Ishikawa (cell line): ENCODE measurements at regions not wholly inside any gene's neighbourhood (a gene's known extent, or its start where the extent isn't known, plus 50 kb on each side); places are given as distances from the start of the nearest gene placed in this dataset.

Source experiments
- CEBPB ChIP-seq: IDR thresholded peaks from 2 replicates; pipeline ENCODE4 v1.6.1; 2012
- CREB1 ChIP-seq: IDR thresholded peaks from 2 replicates; pipeline ENCODE4 v1.6.1; 2012; ENCODE audit warnings: low read depth
- EGR1 ChIP-seq: IDR thresholded peaks from 2 replicates; pipeline ENCODE4 v1.6.1; 2012
- EP300 ChIP-seq: IDR thresholded peaks from 2 replicates; pipeline ENCODE4 v1.6.1; 2012; ENCODE audit warnings: borderline replicate concordance
- FOXM1 ChIP-seq: IDR thresholded peaks from 2 replicates; pipeline ENCODE4 v1.6.1; 2012; ENCODE audit warnings: low read depth, borderline replicate concordance
- MAX ChIP-seq: IDR thresholded peaks from 2 replicates; pipeline ENCODE4 v1.6.1; 2012
- NFIC ChIP-seq: IDR thresholded peaks from 2 replicates; pipeline ENCODE4 v1.6.1; 2012
- RAD21 ChIP-seq: IDR thresholded peaks from 2 replicates; pipeline ENCODE4 v1.6.1; 2012; ENCODE audit warnings: low read depth
- TAF1 ChIP-seq: IDR thresholded peaks from 2 replicates; pipeline ENCODE4 v1.6.1; 2012; ENCODE audit warnings: low read depth, mild to moderate bottlenecking
- TCF12 ChIP-seq: IDR thresholded peaks from 2 replicates; pipeline ENCODE4 v1.6.1; 2012; ENCODE audit warnings: low read depth
- TEAD4 ChIP-seq: IDR thresholded peaks from 2 replicates; pipeline ENCODE4 v1.6.1; 2012
- USF1 ChIP-seq: IDR thresholded peaks from 2 replicates; pipeline ENCODE4 v1.6.1; 2012
- YY1 ChIP-seq: IDR thresholded peaks from 2 replicates; pipeline ENCODE4 v1.6.1; 2012; ENCODE audit warnings: low read depth
- ZBTB7A ChIP-seq: IDR thresholded peaks from 2 replicates; pipeline ENCODE4 v1.6.1; 2012; ENCODE audit warnings: low read depth
- TF ChIP-seq, protein P1 (sequence below): IDR thresholded peaks from 2 replicates; pipeline ENCODE4 v1.6.1; 2012; ENCODE audit warnings: low read depth, mild to moderate bottlenecking

DNA sequence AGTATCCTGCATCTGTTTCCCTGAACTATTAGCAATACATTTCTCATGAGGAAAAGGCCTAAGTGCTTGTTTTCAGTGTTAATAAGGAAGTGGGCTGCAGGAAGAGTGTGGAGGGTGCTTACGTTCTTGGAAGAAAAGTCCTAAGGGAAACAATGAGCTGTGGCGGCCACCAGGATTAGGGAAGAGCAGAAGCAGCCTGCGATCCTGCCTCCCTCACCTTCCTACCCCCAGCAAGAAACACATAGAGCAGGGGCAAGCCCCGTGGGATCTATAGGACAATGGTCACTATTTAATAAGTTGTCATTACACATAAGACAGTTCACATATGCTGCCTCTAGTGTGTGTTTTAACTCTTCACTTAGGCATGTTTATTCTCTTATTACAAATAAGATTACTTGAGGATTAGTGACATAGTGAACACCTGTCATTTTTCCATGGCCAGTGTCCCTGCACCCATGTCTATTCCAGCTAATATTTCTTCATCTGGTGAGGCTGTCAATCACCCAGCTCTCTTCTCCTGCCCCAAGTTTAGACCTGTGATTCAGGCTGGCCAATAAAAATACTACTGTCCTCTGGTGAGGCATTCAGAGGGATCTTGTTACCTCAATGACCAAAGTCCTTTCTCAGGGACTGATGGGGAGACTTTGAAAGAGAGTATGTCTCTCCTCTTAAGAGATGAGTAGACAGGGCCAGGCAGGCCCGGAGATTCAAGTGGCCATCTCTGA lies 510.9 kb upstream of the CELF4 start:
- no peak for TF ChIP-seq CEBPB
- TF ChIP-seq ZBTB7A: no peak
- TF ChIP-seq, protein P1, sequence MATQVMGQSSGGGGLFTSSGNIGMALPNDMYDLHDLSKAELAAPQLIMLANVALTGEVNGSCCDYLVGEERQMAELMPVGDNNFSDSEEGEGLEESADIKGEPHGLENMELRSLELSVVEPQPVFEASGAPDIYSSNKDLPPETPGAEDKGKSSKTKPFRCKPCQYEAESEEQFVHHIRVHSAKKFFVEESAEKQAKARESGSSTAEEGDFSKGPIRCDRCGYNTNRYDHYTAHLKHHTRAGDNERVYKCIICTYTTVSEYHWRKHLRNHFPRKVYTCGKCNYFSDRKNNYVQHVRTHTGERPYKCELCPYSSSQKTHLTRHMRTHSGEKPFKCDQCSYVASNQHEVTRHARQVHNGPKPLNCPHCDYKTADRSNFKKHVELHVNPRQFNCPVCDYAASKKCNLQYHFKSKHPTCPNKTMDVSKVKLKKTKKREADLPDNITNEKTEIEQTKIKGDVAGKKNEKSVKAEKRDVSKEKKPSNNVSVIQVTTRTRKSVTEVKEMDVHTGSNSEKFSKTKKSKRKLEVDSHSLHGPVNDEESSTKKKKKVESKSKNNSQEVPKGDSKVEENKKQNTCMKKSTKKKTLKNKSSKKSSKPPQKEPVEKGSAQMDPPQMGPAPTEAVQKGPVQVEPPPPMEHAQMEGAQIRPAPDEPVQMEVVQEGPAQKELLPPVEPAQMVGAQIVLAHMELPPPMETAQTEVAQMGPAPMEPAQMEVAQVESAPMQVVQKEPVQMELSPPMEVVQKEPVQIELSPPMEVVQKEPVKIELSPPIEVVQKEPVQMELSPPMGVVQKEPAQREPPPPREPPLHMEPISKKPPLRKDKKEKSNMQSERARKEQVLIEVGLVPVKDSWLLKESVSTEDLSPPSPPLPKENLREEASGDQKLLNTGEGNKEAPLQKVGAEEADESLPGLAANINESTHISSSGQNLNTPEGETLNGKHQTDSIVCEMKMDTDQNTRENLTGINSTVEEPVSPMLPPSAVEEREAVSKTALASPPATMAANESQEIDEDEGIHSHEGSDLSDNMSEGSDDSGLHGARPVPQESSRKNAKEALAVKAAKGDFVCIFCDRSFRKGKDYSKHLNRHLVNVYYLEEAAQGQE: no peak
- no peak for TF ChIP-seq MAX
- no peak for TF ChIP-seq TAF1
- no peak for TF ChIP-seq RAD21
- TF ChIP-seq FOXM1: no peak
- no peak for TF ChIP-seq YY1
- TF ChIP-seq EGR1: no peak

DNA sequence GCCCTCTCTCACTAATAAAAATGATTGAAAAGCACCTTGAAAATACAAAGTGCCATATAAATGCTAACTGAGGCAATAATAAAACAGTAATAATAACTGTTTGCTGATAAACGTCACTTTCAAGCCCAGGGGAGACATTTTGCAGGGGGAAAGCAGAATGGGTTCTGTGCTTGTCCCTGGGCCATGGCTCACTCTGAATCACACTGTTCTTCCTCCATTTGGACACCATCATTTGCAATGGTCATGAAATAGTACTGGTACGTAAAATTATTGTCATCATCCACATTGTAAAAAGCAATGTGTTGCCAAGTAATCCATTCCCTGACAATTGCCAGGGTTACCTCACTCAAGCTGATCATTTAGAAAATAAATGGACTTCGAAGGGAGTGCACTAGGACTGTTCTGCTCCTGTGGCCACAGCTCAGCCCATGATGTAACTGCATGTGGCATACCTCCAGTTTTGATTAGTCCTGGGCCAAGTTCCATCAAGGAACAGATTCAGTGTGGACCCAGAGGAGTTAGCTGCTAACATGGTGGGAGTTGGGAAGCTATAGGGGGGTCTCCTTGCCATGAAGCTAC lies 508.8 kb upstream of the CELF4 start:
- TF ChIP-seq, protein P1: no peak
- TF ChIP-seq RAD21 (no peak), USF1 (no peak), NFIC (no peak), TEAD4 (no peak), EGR1 (no peak), YY1 (no peak), ZBTB7A (no peak), EP300 (no peak), TAF1 (no peak)

DNA sequence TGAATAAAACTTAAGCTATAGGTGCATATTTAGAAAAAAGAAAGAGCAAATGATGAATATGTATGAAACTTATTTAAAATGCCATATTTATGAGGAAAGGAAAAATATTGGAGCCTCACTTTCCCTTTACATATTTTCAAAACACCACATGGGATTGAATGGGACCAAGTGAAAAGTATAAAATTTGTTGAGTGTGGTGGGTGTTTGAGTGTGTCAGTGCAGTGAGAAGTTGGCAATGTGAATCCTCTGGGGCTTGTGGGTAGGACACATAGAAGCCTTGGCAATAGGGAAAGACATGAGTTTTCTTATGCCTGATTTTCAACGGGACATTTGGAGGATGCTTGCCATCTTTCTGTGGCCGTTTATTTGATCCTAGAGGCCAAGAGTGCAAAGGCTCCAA lies 502.2 kb upstream of the CELF4 start:
- TF ChIP-seq EGR1: no peak
- TF ChIP-seq YY1: no peak

DNA sequence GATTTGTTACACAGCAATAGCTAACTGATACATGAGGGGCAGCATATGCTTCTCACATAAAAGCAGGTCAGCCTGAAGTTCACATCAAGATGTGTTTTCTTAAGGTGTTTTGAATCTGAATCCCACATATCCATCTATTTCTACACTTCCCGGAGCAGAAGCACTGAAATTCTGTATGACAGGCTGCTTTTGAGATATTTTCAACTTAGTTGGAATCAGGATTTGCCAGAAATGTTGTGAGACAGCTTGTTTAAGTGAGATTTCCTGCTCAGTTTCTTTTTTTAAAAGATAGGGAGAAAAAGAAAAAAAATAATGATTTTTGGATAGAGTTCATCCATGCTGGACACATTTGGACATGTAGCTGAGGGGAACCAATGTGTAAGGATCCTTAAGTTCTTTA lies 501.5 kb upstream of the CELF4 start:
- TF ChIP-seq EP300: no peak
- TF ChIP-seq YY1: no peak
- no peak for TF ChIP-seq TEAD4
- TF ChIP-seq CEBPB: no peak
- no peak for TF ChIP-seq CREB1
- no peak for TF ChIP-seq ZBTB7A
- no peak for TF ChIP-seq RAD21
- no peak for TF ChIP-seq FOXM1
- no peak for TF ChIP-seq USF1
- TF ChIP-seq TAF1: no peak
- no peak for TF ChIP-seq EGR1
- TF ChIP-seq, protein P1: no peak
- TF ChIP-seq TCF12: no peak
- no peak for TF ChIP-seq MAX
- TF ChIP-seq NFIC: no peak
